CD4-positive, alpha-beta T cell treated with Interleukin-4 for 1 hour (primary cell): ENCODE measurements at regions not wholly inside any gene's neighbourhood (a gene's known extent, or its start where the extent isn't known, plus 50 kb on each side); places are given as distances from the start of the nearest gene placed in this dataset.

ENCODE experiments used
- DNase-seq, 2 donors: peaks; one replicate each; pipeline ENCODE4 v3.0.0-alpha.2; 2020 to 2022

DNA sequence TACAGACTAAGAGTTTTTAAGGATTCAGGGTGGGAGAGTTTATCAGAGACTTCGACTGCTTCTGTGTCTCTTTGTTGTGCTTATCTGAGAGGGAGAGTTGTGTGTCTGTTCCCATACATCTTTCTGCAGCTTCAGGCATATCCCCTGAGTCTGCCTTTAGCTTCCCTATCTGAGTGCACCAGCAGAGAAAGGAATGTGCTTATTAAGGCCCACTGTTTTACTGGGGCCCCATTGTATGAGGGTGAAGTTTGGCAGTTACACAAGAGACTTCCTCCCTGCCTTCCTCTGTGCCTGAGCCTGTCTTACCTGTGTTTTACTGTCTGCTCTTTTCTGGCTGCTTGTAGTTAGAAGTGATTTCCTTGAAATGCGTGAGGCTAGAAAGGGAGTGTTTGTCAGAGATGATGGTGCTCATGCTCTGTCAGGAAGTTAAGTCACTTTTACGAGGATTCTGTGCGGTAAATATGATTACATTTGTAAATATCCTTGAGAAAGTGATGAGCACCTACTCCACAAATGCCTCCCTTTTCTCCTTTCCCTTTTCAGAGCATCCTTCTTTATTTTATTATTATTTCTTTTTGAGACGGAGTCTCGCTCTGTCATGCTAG, 1228.9 kb upstream of the MIR17HG start:
- DNase-seq = no peak

DNA sequence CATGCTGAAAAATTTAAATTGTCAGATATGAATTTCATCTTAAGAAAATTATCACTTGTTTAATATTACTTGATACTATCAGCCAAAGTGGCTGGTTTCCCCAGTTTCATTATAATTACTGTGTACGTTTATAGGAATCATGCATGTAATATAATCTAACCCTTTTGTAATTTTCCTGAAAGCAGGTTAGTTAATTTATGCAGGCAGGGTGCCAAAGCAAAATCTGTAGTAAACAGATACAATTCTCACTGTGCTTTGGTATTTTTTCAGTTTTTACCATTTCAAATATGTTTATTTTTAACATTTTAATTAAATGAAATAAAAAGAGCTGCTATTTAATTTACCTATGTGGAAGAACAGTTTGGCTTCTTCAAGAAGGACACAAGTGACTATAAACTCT, 1227.5 kb upstream of the MIR17HG start:
- DNase-seq = no peak

DNA sequence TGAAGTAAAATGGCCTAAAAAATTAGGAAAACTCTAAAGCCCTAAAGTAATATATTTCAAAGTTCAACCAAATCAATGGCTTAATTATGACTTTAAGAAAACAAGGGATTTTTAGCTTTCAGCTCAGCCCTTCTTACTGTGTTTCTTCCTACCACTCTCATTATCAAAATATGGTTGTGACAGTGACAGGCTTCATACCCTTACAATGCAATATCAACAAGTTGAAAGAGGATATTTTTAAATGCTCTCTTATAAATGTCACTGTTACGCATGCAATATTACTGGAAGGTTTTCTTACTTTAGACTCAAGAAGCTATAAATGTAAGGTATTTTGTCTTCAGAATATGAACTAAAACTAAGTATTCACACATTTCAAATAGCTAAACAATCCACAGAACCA, 1225.7 kb upstream of the MIR17HG start:
- no peak for DNase-seq

DNA sequence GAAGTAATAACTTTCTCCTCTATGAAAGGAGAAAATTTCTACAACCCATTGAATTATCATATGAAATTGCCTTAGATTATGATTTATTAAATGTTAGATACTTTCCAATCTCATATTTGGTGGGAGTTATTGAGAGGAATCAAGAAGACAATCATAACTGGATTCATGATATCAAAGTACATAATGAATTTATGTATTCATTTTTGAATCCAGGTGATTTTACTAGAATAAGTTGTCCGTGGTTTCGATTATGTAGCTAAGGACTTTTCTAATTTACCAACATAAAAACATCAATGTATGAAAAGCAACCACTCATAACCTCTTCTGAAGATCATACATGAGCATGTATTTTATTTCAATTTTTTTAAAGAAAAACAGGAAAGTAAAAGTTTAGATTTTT, 1225.0 kb upstream of the MIR17HG start:
- no peak for DNase-seq

DNA sequence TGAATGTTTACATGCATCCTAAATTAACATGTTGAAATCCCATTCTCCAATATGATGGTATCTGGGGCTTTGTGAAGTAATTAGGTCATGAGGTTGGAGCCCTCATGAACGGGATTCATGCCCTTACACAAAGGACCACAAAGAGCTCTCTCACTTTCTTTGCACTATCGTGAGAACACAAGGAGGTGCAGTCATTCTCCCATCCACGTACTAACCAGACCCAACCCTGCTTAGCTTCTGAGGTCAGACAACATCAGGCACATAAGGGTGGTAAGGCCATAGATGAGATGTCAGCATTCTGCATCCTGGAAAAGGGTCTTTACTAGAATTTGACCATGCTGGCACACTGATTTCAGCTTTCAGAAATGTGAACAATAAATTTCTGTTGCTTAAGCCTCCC, 1211.9 kb upstream of the MIR17HG start:
- no peak for DNase-seq

DNA sequence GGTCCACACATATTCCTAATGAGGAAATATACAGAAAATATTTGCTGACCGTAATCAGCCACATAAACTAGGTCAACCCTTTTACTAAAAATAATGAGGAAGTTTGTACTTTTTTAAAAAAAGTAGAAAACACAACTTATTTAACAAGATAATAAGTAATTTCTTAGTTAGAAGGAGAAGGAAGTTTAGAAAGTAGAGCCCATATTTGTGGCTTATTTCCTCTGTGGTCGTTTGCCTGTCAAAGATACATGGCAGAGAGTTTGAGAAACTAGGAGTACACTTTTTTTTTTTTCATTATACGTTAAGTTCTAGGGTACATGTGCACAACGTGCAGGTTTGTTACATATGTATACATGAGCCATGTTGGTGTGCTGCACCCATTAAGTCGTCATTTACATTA, 1205.2 kb upstream of the MIR17HG start:
- DNase-seq = no peak

DNA sequence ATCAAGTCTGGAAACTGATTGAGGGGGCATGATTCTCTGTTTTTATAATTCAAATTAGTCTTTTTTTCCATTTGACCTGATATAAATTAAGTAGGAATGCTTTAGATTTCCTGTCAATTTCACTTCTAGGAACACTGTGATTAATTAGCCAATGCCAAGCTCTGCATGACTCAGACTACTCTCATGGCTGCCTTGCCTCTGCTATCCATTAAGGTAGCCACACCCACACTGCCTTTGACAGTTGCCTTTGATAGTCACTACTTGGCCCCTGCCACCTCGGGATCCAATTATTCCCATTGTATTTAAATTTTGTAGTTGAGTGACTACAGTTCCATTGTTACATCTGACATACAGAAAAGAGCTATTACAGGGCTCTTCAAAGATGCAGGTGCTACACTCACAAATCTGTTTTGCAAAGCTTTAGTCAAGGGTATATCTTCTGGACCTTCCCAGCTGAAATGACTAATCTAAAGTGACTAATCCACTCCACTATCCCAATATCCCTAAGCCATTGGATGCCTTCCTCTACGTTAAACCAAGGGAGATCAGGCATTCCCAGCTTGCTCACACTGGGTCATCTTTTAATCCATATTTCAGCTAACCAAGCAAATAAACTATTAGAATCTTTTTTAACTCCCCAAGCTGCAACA, 1193.1 kb upstream of the MIR17HG start:
- DNase-seq = no peak

DNA sequence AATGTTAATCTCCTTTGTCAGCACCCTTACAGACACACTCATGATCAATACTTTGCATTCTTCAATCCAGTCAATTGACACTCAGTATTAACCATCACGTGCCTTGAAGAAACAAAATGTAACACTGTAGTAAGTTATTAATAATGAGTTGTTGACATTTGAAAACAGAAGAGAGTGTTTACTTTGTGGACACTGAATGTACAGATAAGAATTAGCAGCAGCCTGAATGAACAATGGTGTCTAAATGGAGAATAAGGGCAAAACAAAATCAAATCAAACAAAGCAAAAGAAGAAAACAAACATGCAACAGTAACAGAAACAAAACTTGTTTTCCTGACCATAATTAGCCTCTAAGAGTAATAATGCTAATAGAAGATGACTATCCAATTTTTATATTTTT, 1191.1 kb upstream of the MIR17HG start:
- no peak for DNase-seq

DNA sequence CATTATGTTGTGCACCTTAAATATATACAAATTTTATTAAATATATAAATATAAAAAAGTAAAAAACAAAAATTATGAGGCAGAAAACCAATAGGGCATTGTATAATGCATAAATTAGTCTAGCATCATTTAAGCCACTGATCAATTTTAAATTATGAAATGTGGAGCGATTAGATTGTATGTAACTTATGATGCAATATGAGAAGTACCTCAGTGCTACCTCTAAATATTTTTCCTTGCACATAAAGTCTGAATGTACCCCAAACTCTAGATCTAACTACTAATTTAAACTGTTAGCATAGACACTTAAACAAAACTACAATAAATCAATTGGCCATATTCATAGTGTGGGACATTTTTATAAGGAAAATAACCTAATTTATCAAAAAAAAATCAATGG, 1178.5 kb upstream of the MIR17HG start:
- no peak for DNase-seq

DNA sequence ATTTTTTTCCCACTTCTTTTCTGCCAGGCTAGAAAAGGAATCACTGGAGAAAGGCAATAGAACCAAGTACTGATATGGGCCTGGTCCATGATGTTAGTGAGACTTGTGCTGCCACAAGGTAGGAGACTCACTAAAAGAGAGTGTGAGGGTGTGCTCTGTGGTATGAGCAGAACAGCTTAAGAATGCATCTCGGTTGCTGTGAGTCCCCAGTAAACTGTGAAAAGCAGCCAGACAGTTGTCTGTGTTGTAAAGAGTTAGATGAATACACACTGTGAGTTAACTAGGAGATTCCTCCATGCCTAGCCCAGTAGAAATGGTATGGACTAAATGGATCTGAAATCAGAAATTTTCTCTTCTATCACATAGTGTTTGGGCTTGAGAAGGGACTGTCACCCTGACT, 1177.3 kb upstream of the MIR17HG start:
- DNase-seq = no peak

DNA sequence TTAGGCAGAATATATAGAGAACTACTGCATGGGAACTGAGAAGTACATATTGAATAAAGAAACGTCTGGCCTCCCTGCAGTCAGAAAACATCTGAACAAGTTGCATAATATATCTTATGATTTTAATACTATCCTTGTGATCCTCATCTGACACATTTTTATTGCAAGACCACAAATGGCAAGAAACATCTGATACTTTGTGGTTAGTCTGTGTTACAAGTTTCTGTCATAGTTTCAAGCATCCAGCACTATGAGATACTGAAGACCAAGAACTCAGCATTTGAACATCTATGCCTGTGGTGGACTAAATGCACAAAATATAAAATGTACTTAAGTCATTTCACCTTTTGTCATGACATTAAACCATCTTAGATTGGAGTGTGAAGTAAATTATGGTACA, 1175.8 kb upstream of the MIR17HG start:
- DNase-seq = no peak

DNA sequence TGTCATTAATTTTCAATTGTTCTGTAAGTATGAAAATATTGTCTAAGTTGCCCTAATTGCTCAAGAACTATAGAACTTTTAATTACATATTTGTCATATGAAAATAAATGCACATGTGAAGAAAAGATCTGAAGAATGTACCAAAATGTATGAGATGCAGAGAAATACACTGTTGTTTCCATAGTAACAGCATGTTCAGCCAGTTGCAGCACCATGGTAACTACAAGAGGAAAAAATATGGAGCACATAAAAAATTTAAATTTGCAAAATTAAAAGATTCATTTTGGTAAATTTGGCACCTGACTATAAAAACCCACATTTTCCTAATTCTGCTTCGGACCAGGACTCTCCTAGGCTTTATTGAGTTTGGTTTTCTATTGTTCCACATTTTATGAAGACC, 1170.0 kb upstream of the MIR17HG start:
- DNase-seq = no peak

DNA sequence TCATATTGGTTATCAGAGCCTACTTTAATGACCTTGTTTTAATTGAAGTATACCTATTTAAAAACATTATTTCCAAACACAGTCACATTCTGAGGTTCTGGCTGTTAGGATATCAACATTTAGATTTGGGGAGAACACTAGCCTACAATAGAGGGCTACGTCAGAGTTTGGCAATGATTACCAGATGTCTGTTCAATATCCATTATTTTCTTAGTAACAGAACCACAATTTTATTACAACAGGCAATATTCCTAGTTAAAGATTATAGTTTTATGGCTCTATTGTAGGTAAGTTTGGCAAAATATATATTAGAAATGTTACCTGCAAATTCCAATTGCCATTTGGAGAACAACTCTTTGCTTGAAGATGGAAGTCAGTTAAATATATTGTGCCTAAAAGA, 1163.1 kb upstream of the MIR17HG start:
- no peak for DNase-seq

DNA sequence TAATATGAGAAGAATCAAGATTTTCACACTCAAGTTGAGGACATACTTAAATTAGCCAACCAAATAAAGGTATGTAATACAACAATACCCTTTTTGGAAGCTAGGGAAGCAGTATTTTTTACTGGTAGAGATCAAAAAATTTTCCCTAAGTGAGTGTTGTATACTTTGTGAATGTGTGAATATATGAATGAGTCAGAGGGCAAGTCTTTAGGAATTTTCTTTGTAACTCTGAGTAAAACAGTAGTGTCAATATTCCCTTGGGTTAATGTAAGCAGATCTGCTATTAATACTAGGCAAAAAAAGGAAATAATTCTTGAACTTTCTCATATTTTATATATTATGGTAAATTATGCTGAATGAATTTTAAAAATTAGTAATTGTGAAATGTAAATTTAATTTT, 1161.8 kb upstream of the MIR17HG start:
- DNase-seq = no peak

DNA sequence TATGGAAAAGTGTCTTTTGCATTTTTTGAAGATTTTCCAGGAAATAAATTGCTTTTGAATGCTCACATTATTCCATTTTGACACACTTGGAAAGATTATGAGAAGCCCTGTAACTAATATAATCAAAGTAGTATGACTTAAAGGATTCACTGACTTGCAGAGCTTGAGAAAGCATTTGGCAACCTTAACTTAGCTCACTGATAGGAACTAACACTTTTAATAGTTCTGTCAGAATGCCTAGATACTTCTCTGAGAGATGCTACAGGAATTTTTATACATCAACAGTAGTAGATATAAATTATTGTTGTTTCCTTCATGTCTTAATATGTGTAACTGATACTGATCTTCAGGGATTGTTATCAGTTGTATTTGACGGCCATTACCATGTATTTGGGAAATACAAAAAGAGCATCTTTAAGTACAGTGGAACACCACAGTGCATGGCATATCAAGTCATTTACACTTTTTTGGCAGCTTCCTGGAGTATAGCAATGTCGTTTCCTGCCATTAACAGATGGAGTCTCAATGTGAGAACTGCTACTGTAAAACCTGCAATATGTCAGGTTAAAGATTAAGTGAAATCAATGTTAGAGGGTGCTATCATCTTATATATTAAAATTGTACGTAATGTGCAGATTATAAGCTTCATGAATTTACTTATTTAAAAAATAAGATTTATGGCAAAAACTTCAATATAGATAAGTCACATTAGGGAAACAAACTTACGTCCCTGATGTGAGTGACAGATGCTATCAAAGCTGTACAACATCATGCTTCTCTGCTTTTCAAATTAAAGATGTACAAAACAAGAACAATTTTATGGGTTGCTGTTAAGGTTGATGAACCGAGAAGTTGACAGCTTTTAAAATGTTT, 1159.8 kb upstream of the MIR17HG start:
- DNase-seq = no peak

DNA sequence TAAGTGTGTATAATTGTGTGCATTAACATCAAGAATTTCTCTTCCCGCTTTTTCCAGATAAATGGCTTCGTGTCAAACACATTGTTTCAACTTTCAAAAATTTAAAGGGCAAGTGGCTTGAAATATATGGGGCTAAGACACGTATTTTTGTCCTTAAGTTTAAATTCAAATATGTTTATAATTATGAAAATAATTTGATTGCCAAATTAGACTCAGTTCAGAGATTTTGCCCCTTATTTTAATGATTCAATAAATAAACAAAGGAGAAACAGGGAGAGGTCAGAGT, 1159.2 kb upstream of the MIR17HG start:
- no peak for DNase-seq

DNA sequence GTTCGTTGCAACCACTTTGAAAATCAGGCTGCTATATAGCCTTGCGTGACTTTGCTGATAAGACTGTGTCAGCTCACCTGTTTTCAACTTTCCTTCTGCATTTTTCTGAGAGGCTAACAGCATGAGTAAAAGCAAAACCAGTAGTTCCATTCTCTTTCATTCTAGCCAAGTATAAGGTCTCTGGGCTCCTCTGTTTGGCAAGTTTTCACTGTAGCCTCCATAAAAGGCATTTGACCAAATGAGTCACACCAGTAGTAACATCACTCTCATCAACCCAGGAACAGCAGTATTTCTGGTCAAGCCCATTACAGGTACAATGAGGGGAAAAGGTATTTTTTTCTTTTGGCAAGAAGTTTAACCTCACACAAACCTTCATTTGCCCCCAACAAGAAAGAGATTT, 1149.8 kb upstream of the MIR17HG start:
- DNase-seq = no peak

DNA sequence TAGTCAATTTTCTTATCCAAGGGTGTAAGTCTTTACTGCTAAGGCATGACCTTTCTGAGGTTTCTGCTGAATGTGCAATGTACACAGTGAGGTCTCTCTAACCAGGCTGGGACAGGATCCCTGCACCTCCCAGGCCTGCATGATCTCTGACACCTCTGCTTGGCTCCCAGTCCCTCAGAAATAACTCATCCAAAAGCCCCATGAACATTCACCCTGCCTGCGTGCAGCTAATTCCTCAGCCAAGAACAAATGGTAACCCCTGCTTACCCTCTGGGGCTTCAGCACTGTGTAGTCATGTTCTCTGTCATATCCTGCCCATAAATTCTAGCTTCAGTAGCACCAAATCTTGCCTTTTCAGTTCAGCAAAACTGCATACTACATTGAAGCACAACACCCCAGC, 1146.3 kb upstream of the MIR17HG start:
- no peak for DNase-seq

DNA sequence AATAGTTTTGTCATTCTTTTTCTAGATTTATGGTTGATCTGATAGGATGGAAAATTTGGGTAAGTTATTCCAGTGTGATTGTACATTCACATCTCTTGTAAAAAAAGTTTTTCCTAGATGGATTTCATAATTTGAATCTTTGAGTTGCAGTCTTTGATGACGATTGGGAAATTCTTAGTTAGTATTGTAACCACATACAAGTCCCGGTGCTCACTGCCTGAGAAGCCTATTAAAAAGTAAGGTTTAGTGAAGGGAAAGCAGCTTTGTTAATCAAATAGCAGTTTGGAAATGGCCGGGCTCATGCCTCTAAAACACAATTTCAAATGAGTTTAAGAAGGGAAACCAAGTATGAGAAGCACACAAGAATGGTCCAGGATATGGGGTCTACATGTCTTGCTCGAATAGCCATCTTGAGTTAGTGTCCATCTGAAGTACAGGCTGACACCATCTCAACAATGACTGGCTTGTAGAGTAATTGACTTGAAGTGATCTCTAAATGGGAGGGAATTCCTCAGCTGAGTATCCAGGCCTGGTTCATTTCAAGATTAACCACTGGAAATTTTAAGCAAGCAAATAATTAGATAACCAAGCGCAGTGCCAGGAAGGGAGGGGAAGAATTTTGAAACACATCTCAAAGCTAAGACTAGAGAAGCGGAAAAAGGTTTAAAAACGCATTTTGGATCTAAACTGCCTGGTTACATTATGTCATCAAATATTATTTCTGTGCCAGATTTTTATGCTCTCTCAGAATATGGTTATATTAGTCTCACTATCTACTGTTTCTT, 1145.6 kb upstream of the MIR17HG start:
- no peak for DNase-seq

DNA sequence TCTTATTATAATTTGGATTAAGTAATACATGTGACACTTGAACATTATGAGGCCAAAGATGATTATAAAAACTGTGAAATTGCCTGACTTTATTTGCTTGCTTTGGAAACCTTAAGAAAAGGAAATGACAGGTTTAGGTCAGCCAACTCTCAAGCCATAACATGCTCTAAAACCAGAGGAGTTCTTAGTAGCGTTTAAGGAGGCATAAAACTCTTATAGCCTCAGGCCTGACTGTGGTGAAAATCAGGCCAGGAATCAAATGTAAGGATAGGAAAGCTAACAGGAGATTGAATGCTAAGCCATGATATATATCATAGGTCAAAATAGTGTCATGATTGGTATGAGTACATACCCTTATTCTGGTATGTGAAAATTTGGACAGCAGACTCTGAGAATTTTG, 1142.4 kb upstream of the MIR17HG start:
- DNase-seq = no peak

DNA sequence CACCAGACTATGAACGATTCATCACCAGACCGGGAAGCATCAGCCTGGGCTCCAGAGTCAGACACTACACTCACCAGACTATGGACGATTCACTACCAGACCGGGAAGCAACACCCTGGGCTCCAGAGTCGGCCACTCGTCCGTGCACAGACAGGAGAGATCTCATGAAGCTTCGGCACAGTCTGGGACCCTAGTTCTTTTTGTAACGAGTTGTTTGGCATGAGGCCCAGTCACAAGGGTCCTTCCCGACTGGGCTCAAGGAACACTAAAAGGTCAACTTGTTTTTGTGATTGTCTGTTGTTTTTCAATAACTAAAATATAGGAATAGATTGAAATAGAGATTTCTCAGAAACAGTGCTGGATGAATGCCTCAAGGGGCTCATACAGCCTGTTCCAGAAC, 1141.6 kb upstream of the MIR17HG start:
- no peak for DNase-seq

DNA sequence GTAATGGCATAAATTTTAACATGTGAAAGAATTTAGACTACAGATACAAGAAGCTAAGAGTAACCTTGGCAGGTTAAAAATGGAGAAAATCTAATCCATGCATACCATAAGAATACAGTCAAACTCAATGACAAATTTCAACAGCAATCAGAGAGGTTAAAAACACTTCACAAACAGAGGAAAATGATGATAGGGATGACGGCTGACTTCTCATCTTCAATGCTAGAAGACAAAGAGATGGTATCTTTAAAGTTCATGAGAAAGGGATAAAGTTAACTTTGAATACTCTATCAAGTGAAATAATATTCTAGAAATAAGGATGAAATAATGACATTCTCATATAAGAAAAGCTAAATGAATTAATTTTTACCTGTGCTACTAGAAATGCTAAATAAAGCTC, 1130.2 kb upstream of the MIR17HG start:
- DNase-seq = no peak

DNA sequence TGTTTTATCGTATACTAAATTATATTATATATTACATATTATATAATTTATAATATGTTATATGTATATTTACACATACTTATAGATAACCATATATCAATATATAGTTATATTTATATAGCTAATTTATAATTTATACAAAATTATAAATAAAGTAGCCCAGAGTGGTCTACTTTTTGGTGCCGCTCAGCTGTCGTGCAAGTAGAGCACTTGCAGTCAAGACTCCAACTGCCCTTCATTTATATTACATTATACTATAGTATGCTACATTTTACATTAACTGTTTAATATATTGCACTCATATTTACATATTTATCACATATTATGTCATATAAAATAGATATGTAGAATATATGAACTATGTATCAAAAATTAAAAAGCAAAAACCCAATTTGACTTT, 1124.7 kb upstream of the MIR17HG start:
- no peak for DNase-seq

DNA sequence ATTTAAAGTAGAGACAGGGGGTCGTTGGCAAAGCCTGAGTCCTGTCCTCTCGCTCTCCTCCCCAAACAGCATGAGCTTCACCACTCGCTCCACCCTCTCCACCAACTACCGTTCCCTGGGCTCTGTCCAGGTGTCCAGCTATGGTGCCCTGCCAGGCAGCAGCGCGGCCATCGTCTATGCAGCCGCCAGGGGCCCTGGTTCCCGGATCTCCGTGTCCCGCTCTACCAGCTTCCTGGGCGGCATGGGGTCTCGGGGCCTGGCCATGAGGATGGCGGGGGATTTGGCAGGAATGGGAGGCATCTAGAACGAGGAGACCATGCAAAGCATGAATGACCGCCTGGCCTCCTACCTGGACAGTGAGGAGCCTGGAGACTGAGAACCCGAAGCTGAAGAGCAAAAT, 1117.2 kb upstream of the MIR17HG start:
- DNase-seq = no peak
